ENCODE measurements at regions not wholly inside any gene's neighbourhood (a gene's known extent, or its start where the extent isn't known, plus 50 kb on each side); places are given as distances from the start of the nearest gene placed in this dataset.

GRCh38 chr5:89676634-89677033, 732.9 kb downstream of the CETN3 start (continued):
- TF ChIP-seq SUZ12 (IDR thresholded peaks at IDR 0.05; ENCODE audit: low read length) = no peak
- TF ChIP-seq EGR1 (IDR thresholded peaks at IDR 0.05; ENCODE audit: borderline replicate concordance, low read depth, low read length) = no peak
- TF ChIP-seq RXRA (IDR thresholded peaks at IDR 0.05; ENCODE audit: insufficient read depth, low read depth, low read length) = no peak
